Parathyroid adenoma (tissue), 2 donors: ENCODE measurements at regions not wholly inside any gene's neighbourhood (a gene's known extent, or its start where the extent isn't known, plus 50 kb on each side); places are given as distances from the start of the nearest gene placed in this dataset.

ENCODE experiments used
- H2AFZ ChIP-seq: fragments of 300-600 bp; sonication (generic); one replicate; pipeline ENCODE4 v1.7.0; 2017; ENCODE audit warnings: antibody characterized with exemption, mild to moderate bottlenecking
- H3K27ac ChIP-seq: fragments of 300-600 bp; sonication (generic); one replicate; pipeline ENCODE4 v1.7.0; 2017
- H3K27me3 ChIP-seq: fragments of 300-600 bp; sonication (generic); one replicate; pipeline ENCODE4 v1.7.0; 2017; ENCODE audit warnings: low read length; ENCODE audit not compliant: control insufficient read depth, insufficient read depth
- H3K36me3 ChIP-seq: fragments of 300-600 bp; sonication (generic); one replicate; pipeline ENCODE4 v1.7.0; 2017; ENCODE audit warnings: low read length; ENCODE audit not compliant: control insufficient read depth, insufficient read depth
- H3K4me1 ChIP-seq: fragments of 300-600 bp; sonication (generic); one replicate; pipeline ENCODE4 v1.7.0; 2017; ENCODE audit warnings: control low read depth
- H3K4me2 ChIP-seq: fragments of 300-600 bp; sonication (generic); one replicate; pipeline ENCODE4 v1.7.0; 2017; ENCODE audit warnings: low read length
- H3K4me3 ChIP-seq: fragments of 300-600 bp; sonication (generic); one replicate; pipeline ENCODE4 v1.7.0; 2017; ENCODE audit warnings: low read depth, low read length
- H3K79me2 ChIP-seq: fragments of 300-600 bp; sonication (generic); one replicate; pipeline ENCODE4 v1.7.0; 2017; ENCODE audit warnings: control low read depth
- H3K9ac ChIP-seq: fragments of 300-600 bp; sonication (generic); one replicate; pipeline ENCODE4 v1.7.0; 2017; ENCODE audit warnings: mild to moderate bottlenecking
- H3K9me3 ChIP-seq: fragments of 300-600 bp; sonication (generic); one replicate; pipeline ENCODE4 v1.7.0; 2017; ENCODE audit warnings: low read length; ENCODE audit not compliant: control insufficient read depth
- CTCF ChIP-seq: fragments of 300-600 bp; sonication (generic); IDR thresholded peaks from one replicate; pipeline ENCODE4 v1.7.0; 2017; ENCODE audit warnings: antibody characterized with exemption, mild to moderate bottlenecking
- donor health status: primary hyperparathyroidism.

DNA sequence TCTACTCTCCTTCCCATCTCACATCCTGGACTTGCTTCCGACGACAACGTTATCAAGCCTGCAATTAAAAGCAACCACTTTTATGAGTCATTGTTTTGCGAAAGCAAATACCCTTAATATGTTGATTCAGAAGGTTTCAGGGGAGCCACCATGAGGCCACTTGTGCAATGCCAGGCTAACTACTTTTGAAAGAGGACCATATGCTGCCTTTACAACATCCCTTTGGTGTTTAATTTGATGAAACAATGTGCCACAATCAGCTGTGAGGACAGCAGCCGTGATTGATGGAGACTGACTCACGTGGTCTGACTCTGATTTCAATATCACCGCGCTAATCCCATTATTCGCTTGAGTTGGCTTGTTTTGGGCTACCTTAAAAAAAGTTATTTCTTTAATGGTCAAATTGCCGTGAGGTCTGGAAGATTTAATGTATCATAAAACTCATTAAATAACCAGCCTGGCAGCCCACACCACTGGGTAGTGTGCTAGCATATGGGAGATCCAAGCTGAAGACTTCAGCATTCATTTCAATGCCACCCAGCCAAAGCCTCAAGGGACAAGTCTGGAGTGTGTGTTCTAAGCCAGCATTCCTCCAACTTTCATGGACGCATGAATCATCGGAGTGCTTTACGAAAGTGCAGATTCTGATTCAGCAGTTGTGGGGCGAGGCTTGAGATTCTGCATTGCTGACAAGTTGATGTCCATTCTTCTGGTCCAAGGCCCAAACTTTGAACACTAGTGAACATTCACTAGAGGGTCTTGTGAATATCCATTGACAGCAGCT lies 73.3 kb upstream of the PAXBP1 start:
- Histone ChIP-seq H3K4me3 (no peak overlapping the region), H3K79me2 (no peaks in the 10 kb centered on the region), H3K27me3 (no peaks in the 10 kb centered on the region), H3K4me1 (no peaks in the 10 kb centered on the region), H3K9ac (no peak overlapping the region), H2AFZ (no peak overlapping the region), H3K36me3 (no peaks in the 10 kb centered on the region), H3K27ac (no peak overlapping the region), H3K4me2 (no peak overlapping the region), H3K9me3 (no peaks in the 10 kb centered on the region)
- no peak for TF ChIP-seq CTCF

DNA sequence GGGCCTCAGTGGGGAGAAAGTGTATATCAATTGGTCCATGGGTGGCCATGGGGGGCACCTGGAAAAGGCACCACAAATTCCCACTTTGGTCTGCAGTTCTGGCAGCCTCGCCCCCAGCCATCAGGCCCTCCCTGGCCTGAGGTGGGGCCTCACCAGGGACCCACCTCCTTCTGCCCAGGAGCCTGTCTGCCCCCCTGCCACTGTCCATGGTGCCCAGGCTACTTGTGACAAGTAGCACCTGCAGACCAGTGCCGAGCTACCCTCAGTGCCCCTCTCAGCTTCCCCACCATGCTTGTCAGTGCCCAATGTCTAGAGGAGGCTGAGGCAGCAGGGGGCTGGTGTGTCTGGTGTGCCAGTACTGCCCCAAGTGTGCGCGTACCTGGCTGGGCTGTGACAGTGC lies 87.1 kb upstream of the PAXBP1 start:
- no peaks in the 10 kb centered on the region for H3K9me3 ChIP-seq

GRCh38 chr21:32860399-32860798 lies 88.8 kb upstream of the PAXBP1 start:
- no peaks in the 10 kb centered on the region for H3K9me3 ChIP-seq
- H3K4me1 ChIP-seq = no peaks in the 10 kb centered on the region
- no peak overlapping the region for H3K27ac ChIP-seq
- no peak overlapping the region for H2AFZ ChIP-seq
- TF ChIP-seq CTCF = no peak
- H3K4me2 ChIP-seq = no peak overlapping the region
- H3K36me3 ChIP-seq = no peaks in the 10 kb centered on the region
- H3K9ac ChIP-seq = no peak overlapping the region
- no peak overlapping the region for H3K4me3 ChIP-seq
- no peaks in the 10 kb centered on the region for H3K27me3 ChIP-seq
- no peaks in the 10 kb centered on the region for H3K79me2 ChIP-seq

More for the DNA sequence above, 87.1 kb upstream of the PAXBP1 start:
- no peaks in the 10 kb centered on the region for H3K79me2 ChIP-seq
- no peak overlapping the region for H3K9ac ChIP-seq
- no peaks in the 10 kb centered on the region for H3K27me3 ChIP-seq
- no peaks in the 10 kb centered on the region for H3K36me3 ChIP-seq
- H2AFZ ChIP-seq = no peak overlapping the region
- H3K27ac ChIP-seq = no peak overlapping the region
- no peak for TF ChIP-seq CTCF
- H3K4me1 ChIP-seq = no peaks in the 10 kb centered on the region
- H3K4me2 ChIP-seq = no peak overlapping the region
- no peak overlapping the region for H3K4me3 ChIP-seq

GRCh38 chr21:32861866-32862265 lies 90.3 kb upstream of the PAXBP1 start:
- H3K9me3 ChIP-seq = no peaks in the 10 kb centered on the region
- H3K79me2 ChIP-seq = no peaks in the 10 kb centered on the region
- no peaks in the 10 kb centered on the region for H3K36me3 ChIP-seq
- H3K27me3 ChIP-seq = no peaks in the 10 kb centered on the region
- H2AFZ ChIP-seq = no peak overlapping the region
- no peak overlapping the region for H3K4me3 ChIP-seq
- no peak for TF ChIP-seq CTCF
- H3K9ac ChIP-seq = no peak overlapping the region
- H3K4me2 ChIP-seq = no peak overlapping the region
- no peaks in the 10 kb centered on the region for H3K4me1 ChIP-seq
- H3K27ac ChIP-seq = no peak overlapping the region

- Histone ChIP-seq H3K9ac (no peak overlapping the region), H3K27me3 (no peaks in the 10 kb centered on the region), H3K4me1 (no peaks in the 10 kb centered on the region), H3K79me2 (no peaks in the 10 kb centered on the region), H3K27ac (no peak overlapping the region), H3K4me2 (no peak overlapping the region), H3K36me3 (no peaks in the 10 kb centered on the region), H2AFZ (no peak overlapping the region), H3K4me3 (no peak overlapping the region), H3K9me3 (no peaks in the 10 kb centered on the region)
- no peak for TF ChIP-seq CTCF
These were observed 96.0 kb upstream of the PAXBP1 start for GRCh38 chr21:32867597-32867996.
